ENCODE measurements at regions not wholly inside any gene's neighbourhood (a gene's known extent, or its start where the extent isn't known, plus 50 kb on each side); places are given as distances from the start of the nearest gene placed in this dataset.

DNA sequence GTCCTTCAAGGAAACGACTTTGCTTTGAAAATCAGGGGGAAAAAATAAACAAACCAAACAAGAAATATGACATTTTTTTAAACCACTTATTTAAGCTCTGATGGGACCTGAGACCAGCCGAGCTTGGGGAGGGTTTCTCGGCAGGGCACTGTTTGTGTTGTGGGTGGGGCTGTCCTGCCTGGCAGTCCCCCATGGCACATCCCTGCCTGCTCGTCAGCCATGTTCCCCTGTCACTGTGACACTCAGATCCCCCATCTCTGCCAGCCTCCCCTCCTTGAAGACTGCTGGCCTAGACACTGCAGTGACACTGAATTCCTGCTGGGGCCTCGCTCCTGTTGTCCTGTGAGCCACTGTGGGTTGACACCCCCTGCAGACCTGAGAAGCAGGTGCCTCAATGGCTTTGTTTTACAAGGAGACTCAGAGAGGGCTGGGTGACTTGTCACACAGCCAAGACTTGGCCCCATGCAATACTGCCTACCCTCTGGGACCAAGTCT, 95.1 kb upstream of the PTPN1 start:
- no peaks in the 10 kb centered on the region for H3K36me3 ChIP-seq (ENCODE audit: control insufficient read depth in 2 of 2, extremely low read depth in 1 of 2, insufficient read depth in 2 of 2, low read length in 2 of 2)
- H3K79me2 ChIP-seq (ENCODE audit: control insufficient read depth, insufficient read depth, low read length), result no peaks in the 10 kb centered on the region
- H3K4me1 ChIP-seq (ENCODE audit: control insufficient read depth, extremely low read depth, insufficient read depth, low read length), result peaks cover 6% of the 10 kb centered on the region
- no peak overlapping the region for H3K9ac ChIP-seq (replicated peaks; ENCODE audit: extremely low read depth, insufficient read depth, low read length)
- BruUV-seq (replicated peaks), result no TSS peak
- intact Hi-C loops (cut with micrococcal nuclease), result no loop called here
- no peak for TF ChIP-seq GATA2 (IDR thresholded peaks at IDR 0.05; ENCODE audit: insufficient read depth, insufficient read length, low read depth, low read length)
- no peak for TF ChIP-seq POLR2AphosphoS5 (IDR thresholded peaks at IDR 0.05; ENCODE audit: insufficient read depth, low read depth, low read length)
- no peak for TF ChIP-seq MAX (IDR thresholded peaks at IDR 0.05; ENCODE audit: insufficient read depth, insufficient read length)
- TF ChIP-seq, protein P1, sequence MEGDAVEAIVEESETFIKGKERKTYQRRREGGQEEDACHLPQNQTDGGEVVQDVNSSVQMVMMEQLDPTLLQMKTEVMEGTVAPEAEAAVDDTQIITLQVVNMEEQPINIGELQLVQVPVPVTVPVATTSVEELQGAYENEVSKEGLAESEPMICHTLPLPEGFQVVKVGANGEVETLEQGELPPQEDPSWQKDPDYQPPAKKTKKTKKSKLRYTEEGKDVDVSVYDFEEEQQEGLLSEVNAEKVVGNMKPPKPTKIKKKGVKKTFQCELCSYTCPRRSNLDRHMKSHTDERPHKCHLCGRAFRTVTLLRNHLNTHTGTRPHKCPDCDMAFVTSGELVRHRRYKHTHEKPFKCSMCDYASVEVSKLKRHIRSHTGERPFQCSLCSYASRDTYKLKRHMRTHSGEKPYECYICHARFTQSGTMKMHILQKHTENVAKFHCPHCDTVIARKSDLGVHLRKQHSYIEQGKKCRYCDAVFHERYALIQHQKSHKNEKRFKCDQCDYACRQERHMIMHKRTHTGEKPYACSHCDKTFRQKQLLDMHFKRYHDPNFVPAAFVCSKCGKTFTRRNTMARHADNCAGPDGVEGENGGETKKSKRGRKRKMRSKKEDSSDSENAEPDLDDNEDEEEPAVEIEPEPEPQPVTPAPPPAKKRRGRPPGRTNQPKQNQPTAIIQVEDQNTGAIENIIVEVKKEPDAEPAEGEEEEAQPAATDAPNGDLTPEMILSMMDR (IDR thresholded peaks at IDR 0.05; ENCODE audit: extremely low read depth in 1 of 2, insufficient read depth in 1 of 2, low read depth in 1 of 2, low read length in 2 of 2), result no peak
- no peak for TF ChIP-seq MYC (IDR thresholded peaks at IDR 0.05; ENCODE audit: low read depth, low read length)
- TF ChIP-seq POLR2A (IDR thresholded peaks at IDR 0.05; ENCODE audit: low read depth, low read length), result no peak
- no peaks in the 10 kb centered on the region for H4K20me1 ChIP-seq (replicated peaks; ENCODE audit: control insufficient read depth, extremely low read depth, insufficient read depth, low read length)
- H3K27ac ChIP-seq (ENCODE audit: insufficient read depth, low read depth, low read length), result peak overlapping the region; percentile 2
- no peak overlapping the region for H3K4me2 ChIP-seq (ENCODE audit: insufficient read depth, low read length)
- peak; percentile 18 for FAIRE-seq
- H3K4me3 ChIP-seq (replicated peaks in 1 of 3; ENCODE audit: insufficient read depth in 1 of 3, low read depth in 1 of 3, low read length in 3 of 3), result no peak overlapping the region
- no peaks in the 10 kb centered on the region for H3K9me3 ChIP-seq (replicated peaks; ENCODE audit: control insufficient read depth, insufficient read depth, low read length)
- CTCF ChIA-PET, result interaction anchor here (1.1 kb wide), 1 partner anchor 8 kb away, joined by 4 read pairs; no protein-coding TSS in a partner anchor
- dilution Hi-C loops (cut with MboI; ENCODE audit: extremely low pct_ligation_motif_present, low sequenced_read_pairs), result no loop called here
- H3K27me3 ChIP-seq (ENCODE audit: control insufficient read depth in 2 of 2, insufficient read depth in 2 of 2, low read length in 2 of 2), result peaks cover 0 to 9% of the 10 kb centered on the region in 2 experiments
- H3K9me1 ChIP-seq (replicated peaks; ENCODE audit: control insufficient read depth, extremely low read depth, insufficient read depth, low read length), result no peaks in the 10 kb centered on the region
- no peak for DNase-seq (ENCODE audit: low read depth, low spot score)
- peak overlapping the region; percentile 84 for H2AFZ ChIP-seq (ENCODE audit: low read depth, low read length)
- POLR2A ChIA-PET, result no interaction called here

All from endothelial cell of umbilical vein (primary cell).